ENCODE measurements at regions not wholly inside any gene's neighbourhood (a gene's known extent, or its start where the extent isn't known, plus 50 kb on each side); places are given as distances from the start of the nearest gene placed in this dataset.

DNA sequence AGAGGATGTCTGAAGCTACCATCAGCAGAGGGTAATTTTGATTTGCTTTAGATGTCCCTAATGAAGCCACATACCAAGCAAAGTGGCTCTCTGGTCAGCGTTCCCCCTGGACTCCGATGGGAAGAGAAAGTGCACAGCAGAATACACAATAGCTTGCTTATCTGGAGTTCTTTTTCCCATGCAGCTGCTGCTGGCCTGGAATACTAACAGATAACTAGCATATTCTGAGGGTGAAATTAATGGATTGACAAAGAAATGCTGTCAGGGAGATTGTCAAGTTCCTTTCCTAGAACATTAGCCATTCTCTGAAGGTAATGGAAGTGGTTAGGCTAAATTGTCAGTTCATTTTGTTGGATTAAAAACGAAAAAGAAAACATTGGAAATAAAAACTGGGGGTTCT, 391.3 kb downstream of the FLRT2 start:
- Histone ChIP-seq H3K4me2 (ENCODE audit: low read length) (no peak overlapping the region), H4K20me1 (ENCODE audit: insufficient read depth) (no peaks in the 10 kb centered on the region), H3K9ac (ENCODE audit: low read length) (peak overlapping the region; percentile 28), H3K27ac (ENCODE audit: low read length) (peak overlapping the region; percentile 69), H3K27me3 (ENCODE audit: insufficient read depth, low read depth, low read length) (no peaks in the 10 kb centered on the region), H3K9me2 (ENCODE audit: insufficient read depth, low read length) (no peaks in the 10 kb centered on the region), H3K4me3 (ENCODE audit: low read length) (no peak overlapping the region), H3K36me3 (ENCODE audit: insufficient read depth, low read length) (no peaks in the 10 kb centered on the region), H3K9me3 (ENCODE audit: low read length) (no peaks in the 10 kb centered on the region), H3F3A (ENCODE audit: insufficient read depth, low read length, poor library complexity, severe bottlenecking) (peaks cover 5% of the 10 kb centered on the region), H2AFZ (ENCODE audit: low read depth, low read length) (no peak overlapping the region), H3K79me2 (replicated peaks; ENCODE audit: insufficient read depth, low read length) (no peaks in the 10 kb centered on the region)
- no peak for TF ChIP-seq SMC3 (conservative IDR thresholded peaks at IDR 0.05; ENCODE audit: poor library complexity)
- TF ChIP-seq, protein P1, sequence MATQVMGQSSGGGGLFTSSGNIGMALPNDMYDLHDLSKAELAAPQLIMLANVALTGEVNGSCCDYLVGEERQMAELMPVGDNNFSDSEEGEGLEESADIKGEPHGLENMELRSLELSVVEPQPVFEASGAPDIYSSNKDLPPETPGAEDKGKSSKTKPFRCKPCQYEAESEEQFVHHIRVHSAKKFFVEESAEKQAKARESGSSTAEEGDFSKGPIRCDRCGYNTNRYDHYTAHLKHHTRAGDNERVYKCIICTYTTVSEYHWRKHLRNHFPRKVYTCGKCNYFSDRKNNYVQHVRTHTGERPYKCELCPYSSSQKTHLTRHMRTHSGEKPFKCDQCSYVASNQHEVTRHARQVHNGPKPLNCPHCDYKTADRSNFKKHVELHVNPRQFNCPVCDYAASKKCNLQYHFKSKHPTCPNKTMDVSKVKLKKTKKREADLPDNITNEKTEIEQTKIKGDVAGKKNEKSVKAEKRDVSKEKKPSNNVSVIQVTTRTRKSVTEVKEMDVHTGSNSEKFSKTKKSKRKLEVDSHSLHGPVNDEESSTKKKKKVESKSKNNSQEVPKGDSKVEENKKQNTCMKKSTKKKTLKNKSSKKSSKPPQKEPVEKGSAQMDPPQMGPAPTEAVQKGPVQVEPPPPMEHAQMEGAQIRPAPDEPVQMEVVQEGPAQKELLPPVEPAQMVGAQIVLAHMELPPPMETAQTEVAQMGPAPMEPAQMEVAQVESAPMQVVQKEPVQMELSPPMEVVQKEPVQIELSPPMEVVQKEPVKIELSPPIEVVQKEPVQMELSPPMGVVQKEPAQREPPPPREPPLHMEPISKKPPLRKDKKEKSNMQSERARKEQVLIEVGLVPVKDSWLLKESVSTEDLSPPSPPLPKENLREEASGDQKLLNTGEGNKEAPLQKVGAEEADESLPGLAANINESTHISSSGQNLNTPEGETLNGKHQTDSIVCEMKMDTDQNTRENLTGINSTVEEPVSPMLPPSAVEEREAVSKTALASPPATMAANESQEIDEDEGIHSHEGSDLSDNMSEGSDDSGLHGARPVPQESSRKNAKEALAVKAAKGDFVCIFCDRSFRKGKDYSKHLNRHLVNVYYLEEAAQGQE (IDR thresholded peaks at IDR 0.05; ENCODE audit: borderline replicate concordance), result peak; percentile 96
- TF ChIP-seq, protein P2, sequence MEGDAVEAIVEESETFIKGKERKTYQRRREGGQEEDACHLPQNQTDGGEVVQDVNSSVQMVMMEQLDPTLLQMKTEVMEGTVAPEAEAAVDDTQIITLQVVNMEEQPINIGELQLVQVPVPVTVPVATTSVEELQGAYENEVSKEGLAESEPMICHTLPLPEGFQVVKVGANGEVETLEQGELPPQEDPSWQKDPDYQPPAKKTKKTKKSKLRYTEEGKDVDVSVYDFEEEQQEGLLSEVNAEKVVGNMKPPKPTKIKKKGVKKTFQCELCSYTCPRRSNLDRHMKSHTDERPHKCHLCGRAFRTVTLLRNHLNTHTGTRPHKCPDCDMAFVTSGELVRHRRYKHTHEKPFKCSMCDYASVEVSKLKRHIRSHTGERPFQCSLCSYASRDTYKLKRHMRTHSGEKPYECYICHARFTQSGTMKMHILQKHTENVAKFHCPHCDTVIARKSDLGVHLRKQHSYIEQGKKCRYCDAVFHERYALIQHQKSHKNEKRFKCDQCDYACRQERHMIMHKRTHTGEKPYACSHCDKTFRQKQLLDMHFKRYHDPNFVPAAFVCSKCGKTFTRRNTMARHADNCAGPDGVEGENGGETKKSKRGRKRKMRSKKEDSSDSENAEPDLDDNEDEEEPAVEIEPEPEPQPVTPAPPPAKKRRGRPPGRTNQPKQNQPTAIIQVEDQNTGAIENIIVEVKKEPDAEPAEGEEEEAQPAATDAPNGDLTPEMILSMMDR (IDR thresholded peaks at IDR 0.05; ENCODE audit: poor library complexity, severe bottlenecking), result peak; percentile 21
- TF ChIP-seq EZH2 (IDR thresholded peaks at IDR 0.05; ENCODE audit: borderline replicate concordance, insufficient read depth, low read length, poor library complexity, severe bottlenecking), result no peak
- peak; percentile 17 for TF ChIP-seq RAD21 (conservative IDR thresholded peaks at IDR 0.05)
- TF ChIP-seq MXI1 (conservative IDR thresholded peaks at IDR 0.05; ENCODE audit: poor library complexity, severe bottlenecking), result no peak
- TF ChIP-seq POLR2AphosphoS5 (IDR thresholded peaks at IDR 0.05), result peak; percentile 61
- TF ChIP-seq EP300 (conservative IDR thresholded peaks at IDR 0.05; ENCODE audit: poor library complexity, severe bottlenecking), result peak; percentile 65
- TF ChIP-seq TAF1 (IDR thresholded peaks at IDR 0.05; ENCODE audit: low read depth), result no peak

DNA sequence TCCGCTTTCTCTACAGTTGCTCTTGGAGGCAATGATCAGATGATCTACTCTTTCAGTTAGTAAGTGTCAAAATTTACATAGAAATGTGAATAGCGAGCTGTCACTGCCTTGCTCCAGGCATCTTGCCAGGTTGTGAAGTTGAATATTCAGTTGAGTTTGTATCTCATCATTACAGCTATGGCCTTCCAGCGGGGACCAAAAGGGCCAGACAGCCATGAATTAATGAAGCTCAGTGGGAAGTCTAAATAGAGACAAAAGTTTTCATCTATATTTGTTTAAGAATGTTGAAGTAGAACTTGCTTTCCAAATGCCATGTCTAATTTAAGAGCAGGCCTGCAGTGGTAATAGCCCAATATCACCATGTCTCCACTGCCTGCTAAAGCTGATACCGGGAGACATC, 387.8 kb downstream of the FLRT2 start:
- no peaks in the 10 kb centered on the region for H3K9me2 ChIP-seq (ENCODE audit: insufficient read depth, low read length)
- H3K9me3 ChIP-seq (ENCODE audit: low read length), result no peaks in the 10 kb centered on the region
- no peaks in the 10 kb centered on the region for H4K20me1 ChIP-seq (ENCODE audit: insufficient read depth)
- H3K9ac ChIP-seq (ENCODE audit: low read length), result no peak overlapping the region
- peaks cover 5% of the 10 kb centered on the region for H3F3A ChIP-seq (ENCODE audit: insufficient read depth, low read length, poor library complexity, severe bottlenecking)
- no peaks in the 10 kb centered on the region for H3K27me3 ChIP-seq (ENCODE audit: insufficient read depth, low read depth, low read length)
- H3K27ac ChIP-seq (ENCODE audit: low read length), result no peak overlapping the region
- no peak overlapping the region for H3K4me3 ChIP-seq (ENCODE audit: low read length)
- no peak overlapping the region for H3K4me2 ChIP-seq (ENCODE audit: low read length)
- H3K36me3 ChIP-seq (ENCODE audit: insufficient read depth, low read length), result no peaks in the 10 kb centered on the region
- TF ChIP-seq SMC3 (conservative IDR thresholded peaks at IDR 0.05; ENCODE audit: poor library complexity), result no peak
- no peak for TF ChIP-seq MXI1 (conservative IDR thresholded peaks at IDR 0.05; ENCODE audit: poor library complexity, severe bottlenecking)
- TF ChIP-seq, protein P2 (IDR thresholded peaks at IDR 0.05; ENCODE audit: poor library complexity, severe bottlenecking), result no peak
- TF ChIP-seq, protein P1 (IDR thresholded peaks at IDR 0.05; ENCODE audit: borderline replicate concordance), result no peak
- TF ChIP-seq EZH2 (IDR thresholded peaks at IDR 0.05; ENCODE audit: borderline replicate concordance, insufficient read depth, low read length, poor library complexity, severe bottlenecking), result no peak
- TF ChIP-seq EP300 (conservative IDR thresholded peaks at IDR 0.05; ENCODE audit: poor library complexity, severe bottlenecking), result no peak
- TF ChIP-seq POLR2AphosphoS5 (IDR thresholded peaks at IDR 0.05), result no peak
- no peak for TF ChIP-seq RAD21 (conservative IDR thresholded peaks at IDR 0.05)
- no peak for TF ChIP-seq TAF1 (IDR thresholded peaks at IDR 0.05; ENCODE audit: low read depth)
- no peak overlapping the region for H2AFZ ChIP-seq (ENCODE audit: low read depth, low read length)
- H3K79me2 ChIP-seq (replicated peaks; ENCODE audit: insufficient read depth, low read length), result no peaks in the 10 kb centered on the region
